NCI-H510A (cell line): ENCODE measurements at regions not wholly inside any gene's neighbourhood (a gene's known extent, or its start where the extent isn't known, plus 50 kb on each side); places are given as distances from the start of the nearest gene placed in this dataset.

Experiments
- DNase-seq: peaks from one replicate; lab custom pipeline; 2025; lab: John Stamatoyannopoulos, UW

DNA sequence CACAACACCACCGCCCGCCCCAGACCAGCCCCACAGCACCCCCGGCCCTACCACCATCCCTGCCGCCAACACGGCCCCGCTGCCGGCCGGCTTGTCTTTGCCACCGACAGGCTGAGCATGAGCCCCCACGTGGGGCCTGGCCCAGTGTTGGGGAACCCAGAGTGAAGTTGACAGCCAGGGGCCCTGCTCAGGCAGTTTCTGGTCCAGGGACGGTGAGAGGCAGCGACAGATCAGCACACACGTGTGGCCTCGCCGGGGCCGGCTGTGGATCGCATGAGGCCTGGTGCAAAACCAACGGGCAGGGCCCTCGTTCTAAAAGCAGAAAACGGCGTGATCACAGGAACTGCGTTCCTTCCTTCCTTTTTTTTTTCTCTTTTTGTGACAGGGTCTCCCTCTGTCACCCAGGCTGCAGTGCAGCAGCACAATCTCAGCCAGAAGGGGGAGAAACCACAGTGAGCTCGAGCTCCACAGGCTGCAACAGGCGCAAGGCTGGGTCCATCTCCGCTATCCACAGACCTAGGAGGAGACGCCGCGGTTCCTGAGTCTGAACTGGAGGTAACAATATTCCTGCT, 50.5 kb upstream of the FBRSL1 start:
- no peak for DNase-seq

DNA sequence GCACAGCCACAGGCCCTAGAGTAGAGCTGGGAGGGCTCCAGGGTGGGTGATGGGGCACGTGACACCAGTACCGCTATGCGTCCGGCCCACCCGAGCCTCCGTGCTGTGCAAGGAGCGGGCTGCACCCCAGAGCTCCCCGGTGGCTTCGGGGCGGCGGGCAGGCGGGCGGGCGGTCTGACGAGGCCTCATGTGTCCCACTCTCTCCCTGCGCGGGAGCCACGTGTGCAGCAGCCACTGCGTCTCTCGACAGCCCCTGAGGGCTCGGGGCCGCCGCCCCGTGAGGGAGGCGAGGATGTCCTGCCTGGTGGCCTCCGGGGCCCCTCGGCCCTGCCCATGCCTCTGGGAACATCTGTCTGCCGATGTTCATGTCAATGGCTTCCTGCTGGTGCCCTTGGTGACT, 51.2 kb upstream of the FBRSL1 start:
- no peak for DNase-seq

DNA sequence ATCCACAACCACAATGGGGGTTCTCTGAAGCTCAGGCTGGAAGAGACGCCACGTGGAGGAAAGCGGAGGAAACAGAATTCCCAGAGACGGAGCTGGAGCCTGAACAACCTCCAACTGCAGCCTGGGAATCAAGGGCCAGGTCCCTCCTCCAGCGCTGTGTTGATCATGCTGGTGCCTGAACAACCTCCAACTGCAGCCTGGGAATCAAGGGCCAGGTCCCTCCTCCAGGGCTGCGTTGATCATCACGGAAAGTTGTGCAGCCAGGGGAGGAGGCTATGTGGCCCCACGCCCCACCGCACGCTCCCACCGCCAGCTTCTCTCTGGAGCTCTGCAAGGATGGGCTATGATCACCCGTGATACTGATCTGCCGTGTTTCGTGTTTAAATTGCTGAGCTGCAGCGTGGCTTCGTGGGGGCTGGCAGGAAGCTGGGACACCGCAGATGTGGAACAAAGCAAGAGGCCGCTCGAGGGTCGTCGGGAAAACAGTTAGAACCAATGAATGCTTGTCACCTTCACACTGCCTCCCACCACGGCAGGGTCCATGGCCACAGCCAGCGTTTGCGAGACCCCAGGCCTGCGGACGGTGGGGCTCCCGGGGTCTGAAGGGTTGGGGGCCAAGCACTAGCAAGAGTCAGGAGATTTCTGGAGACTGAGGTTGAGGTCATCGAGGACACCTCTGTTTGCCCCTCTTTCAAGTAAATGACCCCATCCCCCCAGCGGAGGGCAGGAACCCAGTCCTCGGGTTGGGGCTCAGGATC, 51.8 kb upstream of the FBRSL1 start:
- no peak for DNase-seq

DNA sequence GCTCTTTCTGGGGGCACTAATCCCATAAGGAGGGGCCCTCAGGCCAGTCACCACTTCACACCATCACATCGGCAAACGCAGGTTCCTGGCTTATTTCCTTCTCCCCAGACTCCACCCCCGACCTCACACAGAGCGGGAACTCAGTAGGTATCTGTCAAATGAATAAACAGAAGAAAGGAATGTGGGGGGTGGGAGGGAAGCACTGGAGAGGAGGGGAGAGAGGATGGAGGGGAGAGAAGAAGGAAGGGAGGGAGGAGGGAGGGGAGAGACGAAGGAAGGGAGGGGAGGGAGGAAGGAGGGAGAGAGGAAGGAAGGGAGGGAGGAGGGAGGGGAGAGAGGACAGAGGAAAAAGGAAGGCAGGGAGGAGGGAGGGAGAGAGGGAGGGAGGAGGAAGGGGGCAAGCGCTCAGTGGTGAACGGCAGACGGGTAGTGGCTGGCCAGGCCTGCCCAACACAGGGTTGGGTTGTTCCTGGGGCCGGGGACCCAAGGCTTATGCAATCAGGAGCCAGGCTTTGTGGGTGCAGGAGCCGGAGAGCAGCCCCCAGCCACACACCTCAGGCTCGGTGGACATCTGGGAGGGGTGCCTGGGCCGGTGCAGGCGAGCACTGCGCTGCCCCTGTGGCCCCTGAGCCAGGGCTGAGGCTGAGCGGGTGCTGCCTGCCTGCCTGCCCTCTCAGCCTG, 52.6 kb upstream of the FBRSL1 start:
- DNase-seq, result no peak

DNA sequence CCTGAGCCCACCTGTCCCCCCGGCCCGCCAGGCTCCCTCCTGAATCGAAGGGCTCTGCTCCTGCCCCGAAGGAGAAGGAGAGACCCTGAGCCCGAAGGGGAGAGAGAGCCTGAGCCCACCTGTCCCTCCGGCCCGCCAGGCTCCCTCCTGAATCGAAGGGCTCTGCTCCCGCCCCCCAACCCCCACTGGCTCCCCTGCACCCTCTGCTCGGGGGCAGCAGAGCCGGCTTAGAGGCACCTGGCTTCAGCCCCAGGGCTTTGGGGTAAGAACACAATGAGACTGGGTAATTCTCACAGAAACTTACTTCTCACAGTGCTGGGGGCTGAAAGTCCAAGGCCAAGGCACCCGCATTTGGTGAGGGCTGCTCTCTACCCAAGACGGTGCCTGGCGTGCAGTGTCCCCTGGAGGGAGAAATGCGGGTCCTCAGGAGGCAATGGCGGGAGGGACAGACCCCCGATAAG, 53.1 kb upstream of the FBRSL1 start:
- no peak for DNase-seq

DNA sequence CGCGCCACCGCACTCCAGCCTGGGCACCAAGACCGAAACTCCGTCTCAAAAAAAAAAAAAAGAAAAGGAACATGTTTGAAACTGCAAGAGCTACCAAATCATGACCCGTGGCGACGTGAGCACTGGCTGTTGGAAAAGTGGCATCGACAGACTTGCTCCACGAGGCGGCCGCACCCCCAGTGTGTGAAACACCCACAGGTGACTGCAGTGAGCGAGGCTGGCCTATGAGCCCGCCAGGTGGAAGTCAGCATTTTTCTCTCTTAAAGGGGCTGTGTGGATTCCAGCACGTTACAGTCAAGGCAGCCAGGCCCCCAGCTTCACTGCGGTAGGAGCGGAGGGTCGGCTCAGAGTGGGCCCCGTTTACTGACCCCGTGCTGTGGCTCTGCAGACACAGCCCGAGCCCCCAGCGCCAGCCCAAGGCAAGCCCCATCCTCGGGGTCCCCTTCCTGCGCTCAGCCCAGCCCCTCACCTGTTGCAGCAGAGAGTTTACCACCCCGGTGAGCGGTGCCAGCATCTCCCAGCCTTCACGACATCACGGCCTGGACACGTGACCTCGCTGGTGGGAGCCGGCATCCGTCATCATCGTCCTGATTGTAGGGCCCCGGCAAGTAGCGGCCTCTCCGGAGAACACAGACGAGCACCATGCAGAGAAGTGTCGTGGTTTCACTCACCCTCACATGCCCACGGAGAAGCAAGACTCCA, 54.3 kb upstream of the FBRSL1 start:
- DNase-seq, result no peak

DNA sequence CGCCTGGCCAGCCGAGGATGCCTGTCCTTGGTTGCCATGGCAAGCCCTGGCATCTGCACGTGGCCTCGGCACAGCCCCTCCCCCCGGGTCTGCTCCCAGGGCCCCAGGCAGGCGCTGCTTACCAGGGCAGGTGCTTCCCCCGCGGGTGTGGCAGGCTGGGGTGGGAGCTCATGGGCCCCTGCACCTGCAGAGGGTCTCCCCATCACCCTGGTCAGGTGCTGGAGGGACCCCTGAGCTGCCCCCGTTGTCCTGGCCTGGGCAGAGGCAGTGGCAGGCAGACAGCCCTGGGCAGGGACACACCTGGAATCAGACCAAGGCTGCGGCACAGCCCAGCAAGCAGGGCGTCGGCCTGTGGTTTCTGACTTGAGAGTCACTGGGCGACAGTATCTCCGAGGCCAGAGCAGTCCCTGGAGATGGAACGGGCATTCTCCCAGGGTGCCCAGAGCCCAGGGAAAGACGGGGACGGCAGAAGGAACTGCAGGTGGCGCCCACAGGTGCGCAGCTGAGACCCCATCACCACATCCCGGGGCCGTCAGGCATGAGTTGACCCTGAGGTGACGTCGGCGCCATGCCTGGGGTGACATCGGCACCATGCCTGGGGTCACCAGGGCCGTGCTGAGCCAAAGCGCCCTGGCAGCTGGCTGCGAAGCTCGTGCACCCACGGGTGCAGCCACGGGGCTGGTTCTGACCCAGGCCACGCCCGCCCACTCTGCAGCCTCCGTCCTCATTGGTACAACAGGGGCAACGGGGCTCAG, 56.1 kb upstream of the FBRSL1 start:
- no peak for DNase-seq

DNA sequence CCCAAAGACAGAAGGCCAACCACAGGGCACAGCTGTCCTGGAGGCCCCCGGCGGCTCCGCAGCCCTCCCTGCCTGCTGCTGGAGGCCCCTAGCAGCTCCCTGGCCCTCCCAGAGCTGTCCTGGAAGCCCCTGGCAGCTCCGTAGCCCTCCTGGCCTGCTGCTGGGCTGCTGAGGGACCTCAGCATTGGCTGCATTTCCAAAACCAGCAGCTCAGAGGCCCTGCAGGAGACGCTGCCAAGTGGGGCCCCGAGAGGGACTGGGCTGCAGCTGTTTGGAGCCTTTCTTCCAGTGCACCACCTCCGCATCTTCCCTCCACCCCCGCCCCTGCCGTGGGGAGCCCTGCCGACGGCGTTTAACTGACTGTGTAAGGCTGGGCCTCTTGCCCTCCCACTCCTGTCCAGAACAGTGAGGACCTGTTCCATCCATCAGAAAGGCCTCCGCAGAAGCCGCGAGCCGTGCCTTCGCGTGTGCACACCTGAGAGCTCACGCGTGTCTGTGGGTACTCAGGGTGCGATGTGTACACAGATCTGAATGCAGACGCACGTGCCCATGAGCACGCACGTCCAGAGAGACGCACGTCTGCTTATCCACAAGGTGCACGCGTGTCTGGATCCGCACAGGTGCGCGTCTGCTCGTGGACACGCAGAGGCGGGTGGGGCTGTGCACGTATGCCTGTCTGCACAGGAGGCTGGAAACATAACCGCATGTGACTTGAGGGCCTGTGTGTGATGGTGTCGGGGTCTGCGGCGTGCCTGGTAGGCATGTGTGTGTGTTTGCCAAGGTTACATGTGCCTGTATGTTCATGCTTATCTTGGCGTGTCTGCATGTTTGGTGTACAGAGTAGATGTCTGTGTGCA, 57.0 kb upstream of the FBRSL1 start:
- DNase-seq, result no peak

DNA sequence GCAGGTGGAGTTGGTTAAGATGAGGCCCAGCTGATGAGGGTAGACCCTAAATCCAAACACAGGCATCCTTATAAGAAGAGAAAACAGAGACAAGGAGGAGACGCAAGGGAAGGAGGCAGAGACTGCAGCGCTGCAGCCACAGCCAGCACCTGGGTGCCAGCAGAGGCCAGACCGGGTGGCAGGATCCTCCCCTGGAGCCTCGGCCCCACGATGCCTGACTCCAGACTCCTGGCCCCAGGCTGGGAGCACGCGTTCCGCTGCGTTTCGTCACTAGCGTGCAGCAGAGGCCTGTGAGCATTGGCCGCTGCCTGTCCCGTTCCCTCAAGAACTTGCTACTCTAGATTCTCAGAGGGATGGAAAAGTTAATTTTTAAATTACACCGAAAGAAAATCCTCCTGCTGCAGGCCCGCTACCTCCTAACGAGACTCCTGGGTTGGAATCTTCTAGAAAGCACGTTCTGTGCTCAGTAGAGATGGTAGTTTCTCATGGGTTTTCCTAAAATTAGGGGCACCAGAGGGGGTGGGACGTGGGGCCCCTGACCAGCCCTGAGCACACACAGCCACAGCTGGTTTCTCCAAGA, 57.7 kb upstream of the FBRSL1 start:
- no peak for DNase-seq

DNA sequence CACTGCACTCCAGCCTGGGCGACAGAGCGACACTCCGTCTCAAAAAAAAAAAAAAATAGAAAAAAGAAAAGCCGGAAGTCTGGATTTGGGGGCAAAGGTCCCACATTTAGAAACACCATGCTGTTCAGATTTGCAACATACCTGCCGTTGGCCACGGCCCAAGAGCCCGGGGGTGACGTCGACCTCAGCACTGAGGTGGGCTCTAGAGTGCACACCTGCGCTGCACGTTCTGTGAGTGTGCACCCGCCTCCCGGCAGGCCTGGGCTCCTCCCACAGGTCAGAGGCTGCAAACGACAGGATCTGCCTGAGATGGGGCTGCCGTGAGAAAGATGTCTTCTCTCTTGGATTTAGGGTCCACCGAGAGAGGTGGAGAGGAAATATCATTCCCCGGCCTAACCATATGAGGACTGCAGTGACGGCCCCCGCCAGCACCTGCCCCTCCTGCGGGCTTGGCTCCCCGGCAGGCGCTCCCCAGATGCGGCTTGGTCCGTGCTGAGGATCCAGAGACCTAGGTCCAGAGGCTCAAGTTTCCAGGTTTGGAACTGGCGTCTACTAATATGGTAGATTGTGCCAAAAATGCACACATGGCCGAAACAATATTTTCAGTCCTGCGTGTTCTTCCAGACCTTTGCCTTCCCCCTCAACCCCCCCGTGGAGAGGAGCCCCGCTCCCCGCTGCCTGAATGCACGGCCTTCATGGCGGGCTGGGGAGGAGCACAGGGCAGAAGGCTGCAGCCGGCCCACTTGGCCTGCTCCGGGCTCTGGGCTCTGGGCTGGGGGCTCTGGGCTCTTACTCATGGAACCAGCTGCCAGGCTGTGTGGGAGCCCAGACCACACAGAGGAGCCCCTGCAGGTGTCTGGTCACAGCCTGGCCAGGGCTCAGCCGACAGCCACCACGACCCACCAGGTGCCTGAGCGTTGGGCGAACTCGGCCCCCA, 58.8 kb upstream of the FBRSL1 start:
- no peak for DNase-seq

DNA sequence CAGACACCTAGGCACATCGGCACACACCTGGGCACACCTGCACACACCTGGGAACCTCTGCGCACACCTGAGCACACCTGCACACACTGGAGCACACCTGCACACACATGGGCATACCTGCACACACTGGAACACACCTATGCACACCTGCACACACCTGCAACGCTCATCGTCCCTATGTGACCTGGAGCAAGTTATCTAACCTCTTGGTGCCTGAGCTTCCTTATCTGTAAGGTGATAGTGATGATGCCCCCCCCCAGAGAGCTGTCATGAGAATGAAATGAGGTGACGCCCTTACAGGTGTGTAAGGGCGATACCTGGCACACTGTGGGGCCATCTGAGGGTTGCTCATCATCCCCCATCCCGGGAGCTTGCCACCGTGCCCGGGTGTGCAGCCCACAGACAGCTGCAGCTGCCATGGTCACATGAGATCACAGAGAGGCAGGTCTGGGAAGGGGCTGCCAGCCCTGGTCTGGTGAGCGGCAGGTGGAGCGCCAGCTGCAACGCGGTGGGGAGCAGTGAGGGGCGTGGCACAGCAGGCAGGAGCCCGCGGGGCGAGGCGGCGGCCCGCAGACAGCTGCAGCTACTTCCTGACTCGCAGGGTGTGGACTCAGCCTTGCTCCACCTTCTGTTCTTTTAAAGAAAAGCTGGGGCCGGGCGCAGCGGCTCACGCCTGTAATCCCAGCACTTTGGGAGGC, 59.9 kb upstream of the FBRSL1 start:
- DNase-seq, result peak; percentile 62

DNA sequence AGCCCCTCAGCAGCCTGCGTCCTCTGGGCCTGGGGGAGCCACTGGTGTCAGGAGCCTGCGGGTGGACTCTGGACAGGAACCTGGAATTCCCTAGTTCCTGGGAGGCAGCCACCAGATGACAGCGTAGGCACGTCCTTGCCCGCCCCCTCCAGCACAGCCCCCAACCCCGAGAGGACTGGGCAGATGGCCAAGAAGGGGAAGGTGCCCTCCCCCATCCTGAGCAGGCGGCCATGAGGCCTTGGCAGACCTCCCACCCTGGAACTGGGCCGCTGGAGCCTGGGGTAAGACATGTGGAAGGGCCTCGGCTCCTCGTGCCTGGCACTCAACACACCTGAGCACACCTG, 60.4 kb upstream of the FBRSL1 start:
- no peak for DNase-seq

DNA sequence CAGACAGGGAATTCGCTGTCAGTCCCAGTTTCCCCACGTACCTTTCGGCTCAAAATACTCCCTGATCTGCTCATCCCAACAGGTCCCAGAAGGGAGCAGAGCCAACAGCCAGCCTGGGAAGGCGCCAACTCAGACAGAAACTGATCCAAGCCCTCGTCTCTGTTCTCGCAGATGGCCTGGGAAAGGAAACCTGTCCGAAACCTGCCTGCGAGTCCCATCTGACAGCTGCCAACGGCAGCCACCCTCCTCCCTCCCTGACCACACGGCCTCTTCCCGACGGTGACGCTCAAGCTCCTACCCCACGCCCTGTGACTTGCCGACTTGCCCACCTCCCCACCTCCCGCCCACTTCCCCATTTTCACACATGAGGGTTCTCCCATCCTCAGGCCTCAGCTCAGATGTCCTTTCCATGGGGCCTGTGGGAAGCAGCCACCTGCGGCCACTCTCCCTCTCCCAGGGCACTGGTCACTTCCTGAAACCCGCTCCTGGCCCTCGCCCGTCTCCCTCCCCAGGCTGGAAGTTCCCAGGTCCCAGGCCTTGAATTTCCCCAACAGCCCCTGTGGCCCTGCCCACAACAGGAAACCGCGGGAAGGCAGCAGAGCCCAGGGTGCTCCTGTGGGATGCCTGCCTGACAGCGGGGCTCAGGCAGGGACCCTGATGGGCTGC, 60.9 kb upstream of the FBRSL1 start:
- DNase-seq, result no peak

DNA sequence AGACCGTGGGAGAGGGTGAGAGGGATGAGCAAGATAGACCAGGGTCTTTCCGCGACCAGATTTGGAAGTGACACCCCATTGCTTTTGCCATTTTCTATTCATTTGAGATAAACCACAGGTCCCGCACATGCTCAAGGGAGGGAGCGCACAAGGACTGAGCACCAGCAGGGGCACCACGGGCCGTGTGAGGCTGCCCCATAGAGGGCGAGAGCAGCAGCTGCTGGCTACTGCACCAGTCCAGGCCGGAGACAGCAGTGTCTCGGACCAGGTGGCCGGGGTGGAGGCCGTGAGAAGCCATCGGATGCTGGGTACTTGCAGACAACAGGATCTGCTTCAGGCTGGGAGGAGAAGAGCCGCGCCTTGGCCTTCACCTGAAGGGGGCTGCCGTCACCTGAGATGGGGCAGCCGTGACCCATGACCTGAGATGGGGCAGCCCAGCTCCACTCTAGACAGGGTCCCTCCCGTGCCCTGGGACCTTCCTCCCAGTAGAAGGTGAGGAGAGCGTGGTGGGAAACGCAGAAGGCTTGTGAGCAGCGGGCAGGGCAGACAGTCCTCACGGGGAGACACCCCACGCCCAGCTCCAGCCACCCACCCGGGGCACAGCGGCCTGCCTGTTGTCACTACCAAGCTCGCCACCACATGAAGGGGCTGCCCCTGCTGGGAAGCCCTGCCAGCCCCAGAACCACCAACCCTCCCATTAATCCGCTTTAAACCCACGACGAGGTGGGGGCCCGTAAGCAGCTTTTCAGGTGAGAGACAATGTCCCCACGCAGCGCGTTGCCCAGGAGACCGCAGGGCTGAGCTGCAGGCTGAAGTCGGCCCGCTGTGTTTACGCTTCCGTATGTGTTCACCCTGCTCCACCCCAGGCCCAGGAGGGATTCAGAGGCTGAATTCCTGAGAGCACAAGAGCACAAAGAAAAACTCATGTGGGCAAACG, 61.7 kb upstream of the FBRSL1 start:
- DNase-seq, result no peak

DNA sequence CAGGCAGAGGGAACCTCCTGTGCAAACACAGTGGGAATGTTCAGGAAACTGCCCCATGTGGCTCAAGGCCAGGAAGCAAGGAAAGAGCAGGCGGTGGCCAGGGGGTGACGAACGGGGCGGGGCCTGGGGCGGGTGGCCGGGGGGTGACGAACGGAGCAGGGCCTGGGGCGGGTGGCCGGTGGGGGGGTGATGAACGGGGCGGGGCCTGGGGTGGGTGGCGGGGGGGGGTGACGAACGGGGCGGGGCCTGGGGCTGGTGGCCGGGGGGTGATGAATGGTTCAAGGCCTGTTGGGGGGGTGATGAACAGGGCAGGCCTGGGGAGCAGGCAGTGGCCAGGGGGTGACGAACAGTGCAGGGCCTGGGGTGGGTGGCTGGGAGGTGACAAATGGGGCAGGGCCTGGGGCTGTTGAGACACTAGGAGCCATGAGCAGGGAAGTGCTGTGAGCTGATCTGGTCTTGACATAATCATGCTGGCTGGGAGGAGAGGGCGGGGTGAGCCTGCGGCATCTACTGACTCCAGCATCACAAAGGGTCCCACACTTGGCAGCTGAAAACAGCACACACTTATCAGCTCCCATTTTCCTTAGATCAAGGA, 62.7 kb upstream of the FBRSL1 start:
- no peak for DNase-seq

DNA sequence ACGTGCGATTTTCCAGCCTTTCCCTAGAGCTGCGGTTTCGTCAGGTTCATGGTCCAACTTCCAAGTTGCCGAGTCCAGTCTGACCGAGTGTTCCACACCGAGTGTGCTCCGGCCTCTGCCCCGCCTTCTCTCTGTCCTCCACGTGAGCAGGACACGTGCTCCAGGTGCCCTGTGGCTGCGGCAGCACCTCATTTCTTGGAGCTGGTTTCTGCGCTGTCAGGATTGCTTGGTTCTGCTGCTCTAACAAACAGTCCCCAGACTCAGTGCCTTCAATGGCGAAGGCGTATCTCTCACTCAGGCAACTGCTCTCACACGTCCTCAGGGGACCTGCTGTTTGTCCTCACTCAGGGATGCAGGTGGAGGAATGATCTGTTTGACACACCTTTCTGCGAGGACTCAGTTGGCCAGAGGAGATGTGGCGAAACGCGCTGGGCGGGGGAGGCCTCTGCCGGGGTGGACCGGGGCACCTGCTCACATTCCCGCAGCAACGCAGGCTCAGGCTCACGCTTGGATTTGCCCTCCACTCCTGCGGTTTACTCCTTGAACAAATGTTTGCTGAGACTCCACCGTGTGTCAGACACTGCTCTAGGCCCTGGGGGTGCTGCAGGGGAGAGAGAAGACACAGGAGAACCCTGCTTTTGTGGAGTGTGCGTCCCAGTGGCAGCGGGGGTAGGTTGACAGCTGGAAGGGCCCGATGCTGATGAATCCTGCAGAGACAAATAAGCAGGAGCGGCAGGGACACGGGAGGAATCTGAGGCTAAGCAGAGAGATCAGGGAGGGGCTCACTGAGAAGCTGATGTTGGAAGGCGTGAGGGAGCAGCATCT, 63.4 kb upstream of the FBRSL1 start:
- DNase-seq, result no peak
